HepG2 (cell line): ENCODE measurements at regions not wholly inside any gene's neighbourhood (a gene's known extent, or its start where the extent isn't known, plus 50 kb on each side); places are given as distances from the start of the nearest gene placed in this dataset.

Source experiments
- ATAC-seq: fragments of 200-7000 bp; cut with Tn5 transposase; 3 replicates; pipeline ENCODE4 v1.9.1; 2020; ENCODE audit warnings: mild to moderate bottlenecking, moderate library complexity
- BruUV-seq: library from RNA; stranded (reverse); fragments of 400-500 nt; replicated peaks from 2 replicates; lab custom pipeline; 2021; lab: Mats Ljungman, UMichigan
- CTCF ChIA-PET: fragments of 300-600 bp; formaldehyde crosslinking; extraction: SDS; loops from one replicate; lab custom pipeline; 2021; ENCODE audit warnings: low total read pairs, inconsistent platforms, low intra/inter-chr PET ratio; lab: Yijun Ruan, JAX
- POLR2A ChIA-PET: fragments of 350-600 bp; sonication (Branson Sonifier 250); formaldehyde crosslinking; loops from one replicate; lab custom pipeline; 2020; ENCODE audit warnings: antibody characterized with exemption, inconsistent platforms; lab: Yijun Ruan, JAX
- DNase-seq: peaks from one replicate; pipeline ENCODE4 v3.0.0-alpha.2; 2015; ENCODE audit warnings: low spot score
- FAIRE-seq: peaks from 3 replicates; lab custom pipeline; 2011; peaks lifted over from hg19 to GRCh38; lab: Jason Lieb, UNC
- H2AFZ ChIP-seq: one replicate; pipeline ENCODE4 v1.6.1; 2011; ENCODE audit warnings: low read length, inconsistent platforms
- H3K27ac ChIP-seq: fragments of 300-600 bp; 3 replicates; pipeline ENCODE4 v1.8.0; 2011; ENCODE audit warnings: mixed run types, mild to moderate bottlenecking, mixed read lengths, low read length, inconsistent platforms; ENCODE audit not compliant: insufficient read depth; ENCODE audit errors: extremely low read length
- H3K27me3 ChIP-seq, 2 experiments: fragments of 200-600 bp in 1 of 2; 2 replicates in 1 of 2; 3 replicates in 1 of 2; pipeline versions ENCODE4 v1.6.0 to v1.8.0; 2011; ENCODE audit warnings: low read length in 2 of 2, mild to moderate bottlenecking in 2 of 2, moderate library complexity in 2 of 2, inconsistent platforms in 1 of 2; ENCODE audit not compliant: insufficient read depth in 2 of 2, control insufficient read depth in 1 of 2
- H3K36me3 ChIP-seq, 2 experiments: fragments of 200-600 bp in 1 of 2; replicated peaks in 1 of 2; 2 replicates in 1 of 2; 3 replicates in 1 of 2; pipeline versions ENCODE4 v1.5.1 to v1.8.0; 2011; ENCODE audit warnings: low read length in 2 of 2, inconsistent platforms in 1 of 2; ENCODE audit not compliant: insufficient read depth in 2 of 2, control insufficient read depth in 1 of 2
- H3K4me1 ChIP-seq: 2 replicates; pipeline ENCODE4 v1.5.1; 2012; ENCODE audit warnings: low read length, inconsistent platforms; ENCODE audit not compliant: insufficient read depth
- H3K4me2 ChIP-seq: 2 replicates; pipeline ENCODE4 v1.6.0; 2011; ENCODE audit warnings: low read depth, low read length, inconsistent platforms
- H3K4me3 ChIP-seq, 3 experiments: fragments of 200-600 bp in 1 of 3; sonication (generic), shearing (Covaris generic) in 1 of 3; replicated peaks in 1 of 3; 2 replicates each; pipeline ENCODE4 v1.5.1; 2011 to 2016; ENCODE audit warnings: low read length in 3 of 3, inconsistent platforms in 2 of 3, low read depth in 2 of 3, mild to moderate bottlenecking in 2 of 3, control low read depth in 1 of 3, mixed read lengths in 1 of 3; ENCODE audit not compliant: insufficient read depth in 1 of 3
- H3K79me2 ChIP-seq: one replicate; pipeline ENCODE4 v1.6.1; 2011; ENCODE audit warnings: low read length, inconsistent platforms; ENCODE audit not compliant: insufficient read depth
- H3K9ac ChIP-seq: 2 replicates; pipeline ENCODE4 v1.6.0; 2011; ENCODE audit warnings: mild to moderate bottlenecking, low read depth, low read length, inconsistent platforms; ENCODE audit not compliant: insufficient read depth
- H3K9me3 ChIP-seq: 2 replicates; pipeline ENCODE4 v1.5.1; 2012; ENCODE audit warnings: mild to moderate bottlenecking, low read length
- H4K20me1 ChIP-seq: 2 replicates; pipeline ENCODE4 v1.6.0; 2011; ENCODE audit warnings: inconsistent platforms, mild to moderate bottlenecking, low read length, moderate library complexity; ENCODE audit not compliant: insufficient read depth
- ATM ChIP-seq: fragments of 450-650 bp; IDR thresholded peaks from 2 replicates; pipeline ENCODE4 v1.7.1; 2017; ENCODE audit warnings: mild to moderate bottlenecking, borderline replicate concordance
- CREB1 ChIP-seq, 2 experiments: fragments of 450-650 bp in 1 of 2; IDR thresholded peaks; 2 replicates each; pipeline ENCODE4 v1.6.1; 2016 to 2017; ENCODE audit warnings: control low read depth in 1 of 2, mild to moderate bottlenecking in 1 of 2, missing compliant biosample characterization in 1 of 2, missing genetic modification characterization in 1 of 2
- EZH2 ChIP-seq: conservative IDR thresholded peaks from 2 replicates; pipeline ENCODE4 v1.6.1; 2012; ENCODE audit warnings: mild to moderate bottlenecking, low read depth, low read length, moderate library complexity
- FOSL2 ChIP-seq: sonication (generic); formaldehyde crosslinking; IDR thresholded peaks from 2 replicates; pipeline ENCODE4 v1.4.0; 2020; ENCODE audit warnings: missing genetic modification reagents
- MAFK ChIP-seq, 2 experiments: IDR thresholded peaks in 1 of 2; conservative IDR thresholded peaks in 1 of 2; 2 replicates each; pipeline ENCODE4 v1.6.1; 2011; ENCODE audit warnings: improper control_type of control experiment in 2 of 2, low read length in 2 of 2
- MEIS2 ChIP-seq: sonication (generic); formaldehyde crosslinking; IDR thresholded peaks from 2 replicates; pipeline ENCODE4 v1.9.0; 2021; ENCODE audit warnings: mild to moderate bottlenecking, missing genetic modification reagents
- NAIF1 ChIP-seq: sonication (generic); formaldehyde crosslinking; IDR thresholded peaks from 2 replicates; pipeline ENCODE4 v1.5.0; 2020; ENCODE audit warnings: mild to moderate bottlenecking, missing genetic modification reagents, borderline replicate concordance
- THAP9 ChIP-seq: sonication (generic); formaldehyde crosslinking; IDR thresholded peaks from 2 replicates; pipeline ENCODE4; 2020; ENCODE audit warnings: missing genetic modification reagents, mild to moderate bottlenecking, borderline replicate concordance
- TMF1 ChIP-seq: sonication (generic); formaldehyde crosslinking; IDR thresholded peaks from 2 replicates; pipeline ENCODE4 v1.8.1; 2022; ENCODE audit warnings: low read depth, missing genetic modification reagents
- ZNF160 ChIP-seq: sonication (generic); formaldehyde crosslinking; IDR thresholded peaks from 2 replicates; pipeline ENCODE4 v1.8.0; 2022; ENCODE audit warnings: mild to moderate bottlenecking, inconsistent platforms, missing genetic modification reagents
- WGBS: methylation state at CpG from one replicate; pipeline ENCODE4 v1.1.6; 2017; ENCODE audit warnings: low lambda C conversion rate; 5-methylcytosine and 5-hydroxymethylcytosine counted together
- in situ Hi-C: cut with HindIII; loops from 2 replicates; pipeline ENCODE4 v1.10.0; 2017; ENCODE audit warnings: low pct_unique_long_range_greater_than_20kb; ENCODE audit not compliant: extremely low pct_ligation_motif_present
- intact Hi-C: fragments of 100-400 bp; cut with micrococcal nuclease; formaldehyde crosslinking; loops from one replicate; pipeline ENCODE4 v1.10.0; 2022; ENCODE audit not compliant: unreplicated experiment
- TF ChIP-seq, protein P1 (sequence below): IDR thresholded peaks from 2 replicates; pipeline ENCODE4 v1.6.1; 2012; ENCODE audit warnings: inconsistent platforms

DNA sequence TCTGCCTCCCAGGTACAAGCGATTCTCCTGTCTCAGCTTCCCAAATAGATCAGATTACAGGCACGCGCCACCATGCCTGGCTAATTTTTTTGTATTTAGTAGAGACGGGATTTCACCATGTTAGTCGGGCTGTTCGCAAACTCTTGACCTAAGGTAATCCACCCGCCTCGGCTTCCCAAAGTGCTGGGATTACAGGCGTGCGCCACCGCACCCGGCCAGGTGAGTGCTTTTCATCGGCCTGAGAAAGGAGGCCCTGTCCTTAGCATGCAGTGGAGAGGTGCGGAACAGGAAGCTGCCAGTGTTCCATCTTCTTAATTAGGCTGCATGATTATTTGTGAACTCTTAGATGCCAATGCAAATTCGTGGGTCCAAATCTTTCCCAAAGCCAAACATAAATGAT lies 125.7 kb upstream of the THSD7B start:
- no peak overlapping the region for H3K4me3 ChIP-seq
- no peak for DNase-seq
- in situ Hi-C loops (no loop called here), intact Hi-C loops (no loop called here)
- no TSS peak for BruUV-seq
- POLR2A ChIA-PET, result no interaction called here
- no peak for FAIRE-seq
- CTCF ChIA-PET, result no interaction called here
- no peaks in the 10 kb centered on the region for H3K27me3 ChIP-seq
- H3K4me2 ChIP-seq, result no peak overlapping the region
- no peaks in the 10 kb centered on the region for H3K9me3 ChIP-seq
- no peak overlapping the region for H3K9ac ChIP-seq
- ATAC-seq, result no peak
- H4K20me1 ChIP-seq, result no peaks in the 10 kb centered on the region
- WGBS, result 55% methylated on average over 15 of the region's 15 CpGs
- H3K4me1 ChIP-seq, result no peaks in the 10 kb centered on the region
- H3K27ac ChIP-seq, result no peak overlapping the region
- no peaks in the 10 kb centered on the region for H3K36me3 ChIP-seq
- no peak overlapping the region for H2AFZ ChIP-seq
- H3K79me2 ChIP-seq, result no peaks in the 10 kb centered on the region
- TF ChIP-seq FOSL2 (CRISPR knock-in tag) (no peak), NAIF1 (no peak), MEIS2 (CRISPR knock-in tag) (no peak), MAFK (conservative IDR thresholded peaks at IDR 0.05 in 1 of 2, IDR thresholded peaks at IDR 0.05 in 1 of 2; ENCODE audit: low read length in 2 of 2) (no peak), CREB1 (IDR thresholded peaks at IDR 0.05) (no peak), CREB1 (CRISPR knock-in tag; IDR thresholded peaks at IDR 0.05) (no peak), ZNF160 (CRISPR knock-in tag) (no peak), TMF1 (no peak)
- TF ChIP-seq, protein P1, sequence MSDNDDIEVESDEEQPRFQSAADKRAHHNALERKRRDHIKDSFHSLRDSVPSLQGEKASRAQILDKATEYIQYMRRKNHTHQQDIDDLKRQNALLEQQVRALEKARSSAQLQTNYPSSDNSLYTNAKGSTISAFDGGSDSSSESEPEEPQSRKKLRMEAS, result no peak
- TF ChIP-seq, all 625 proteins: peak for 0

DNA sequence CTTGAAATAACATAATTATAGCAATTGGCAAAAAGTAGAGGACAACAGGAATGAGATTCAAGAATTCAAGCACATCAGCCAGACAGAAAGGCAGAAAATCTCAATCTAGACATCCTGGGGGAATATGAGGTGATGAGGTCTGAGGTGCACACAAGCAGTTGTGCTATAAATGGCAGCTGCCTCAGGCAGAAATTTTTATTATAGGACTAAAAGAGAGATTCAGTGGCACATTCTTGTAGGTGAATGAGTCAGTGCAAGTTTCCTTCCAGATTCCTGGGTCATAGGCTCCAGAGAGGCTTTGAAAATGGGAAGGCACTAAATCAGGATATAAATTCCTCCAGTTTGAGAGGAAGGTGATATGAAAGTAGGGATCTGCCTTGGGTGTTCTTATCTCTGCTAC lies 127.2 kb upstream of the THSD7B start:
- FAIRE-seq, result no peak
- Histone ChIP-seq H3K36me3 (no peaks in the 10 kb centered on the region), H4K20me1 (no peaks in the 10 kb centered on the region), H3K9me3 (no peaks in the 10 kb centered on the region), H2AFZ (no peak overlapping the region), H3K4me1 (no peaks in the 10 kb centered on the region), H3K4me2 (no peak overlapping the region), H3K27ac (no peak overlapping the region), H3K79me2 (no peaks in the 10 kb centered on the region), H3K27me3 (no peaks in the 10 kb centered on the region), H3K4me3 (no peak overlapping the region), H3K9ac (no peak overlapping the region)
- BruUV-seq, result no TSS peak
- intact Hi-C loops, result no loop called here
- TF ChIP-seq ATM (no peak), THAP9 (CRISPR knock-in tag) (no peak), EZH2 (no peak)
- no peak for ATAC-seq
- ChIA-PET CTCF (no interaction called here), POLR2A (no interaction called here)
- in situ Hi-C loops, result no loop called here
- DNase-seq, result no peak
